OCI-LY7 (cell line): ENCODE measurements at regions not wholly inside any gene's neighbourhood (a gene's known extent, or its start where the extent isn't known, plus 50 kb on each side); places are given as distances from the start of the nearest gene placed in this dataset.

Source experiments
- EZH2phosphoT487 ChIP-seq: fragments of 200-600 bp; sonication (generic); IDR thresholded peaks from 2 replicates; pipeline ENCODE4 v1.6.1; 2018; ENCODE audit warnings: low read depth, borderline replicate concordance, mild to moderate bottlenecking, mixed run types, antibody characterized with exemption, low read length, moderate library complexity, mixed read lengths
- TF ChIP-seq, protein P1 (sequence below): fragments of 200-600 bp; sonication (generic); conservative IDR thresholded peaks from 2 replicates; pipeline ENCODE4 v1.5.1; 2014; ENCODE audit warnings: mild to moderate bottlenecking, antibody characterized with exemption, low read length, moderate library complexity, mixed read lengths

DNA sequence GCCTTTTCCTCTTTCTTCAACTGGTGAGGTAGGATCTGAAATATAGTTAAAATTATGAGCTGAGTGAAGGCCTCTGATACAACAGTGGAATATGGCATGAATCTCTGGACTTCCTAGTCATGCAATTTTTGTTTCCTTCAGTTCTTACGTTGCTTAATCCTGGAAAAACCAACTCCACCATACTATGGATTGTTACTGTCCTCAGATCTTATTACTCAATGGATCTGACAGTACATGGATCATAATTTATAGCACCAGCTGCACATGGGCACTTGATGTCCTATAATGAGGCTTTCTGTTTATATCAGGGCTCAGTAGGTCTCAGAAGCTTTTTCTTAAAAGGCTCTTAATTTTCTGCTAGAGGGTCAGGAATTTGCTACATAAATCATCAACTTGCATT, 1341.0 kb upstream of the EYS start:
- TF ChIP-seq, protein P1, sequence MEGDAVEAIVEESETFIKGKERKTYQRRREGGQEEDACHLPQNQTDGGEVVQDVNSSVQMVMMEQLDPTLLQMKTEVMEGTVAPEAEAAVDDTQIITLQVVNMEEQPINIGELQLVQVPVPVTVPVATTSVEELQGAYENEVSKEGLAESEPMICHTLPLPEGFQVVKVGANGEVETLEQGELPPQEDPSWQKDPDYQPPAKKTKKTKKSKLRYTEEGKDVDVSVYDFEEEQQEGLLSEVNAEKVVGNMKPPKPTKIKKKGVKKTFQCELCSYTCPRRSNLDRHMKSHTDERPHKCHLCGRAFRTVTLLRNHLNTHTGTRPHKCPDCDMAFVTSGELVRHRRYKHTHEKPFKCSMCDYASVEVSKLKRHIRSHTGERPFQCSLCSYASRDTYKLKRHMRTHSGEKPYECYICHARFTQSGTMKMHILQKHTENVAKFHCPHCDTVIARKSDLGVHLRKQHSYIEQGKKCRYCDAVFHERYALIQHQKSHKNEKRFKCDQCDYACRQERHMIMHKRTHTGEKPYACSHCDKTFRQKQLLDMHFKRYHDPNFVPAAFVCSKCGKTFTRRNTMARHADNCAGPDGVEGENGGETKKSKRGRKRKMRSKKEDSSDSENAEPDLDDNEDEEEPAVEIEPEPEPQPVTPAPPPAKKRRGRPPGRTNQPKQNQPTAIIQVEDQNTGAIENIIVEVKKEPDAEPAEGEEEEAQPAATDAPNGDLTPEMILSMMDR: no peak
- no peak for TF ChIP-seq EZH2phosphoT487
